OCI-LY3 (cell line): ENCODE measurements at regions not wholly inside any gene's neighbourhood (a gene's known extent, or its start where the extent isn't known, plus 50 kb on each side); places are given as distances from the start of the nearest gene placed in this dataset.

Experiments
- H2AFZ ChIP-seq: fragments of 200-600, 300-600 bp; shearing (Covaris generic); 2 replicates; pipeline ENCODE4 v1.6.0; 2014; ENCODE audit warnings: antibody characterized with exemption, low read depth, low read length
- H3K27ac ChIP-seq: fragments of 200-600, 300-600 bp; sonication (generic); 2 replicates; pipeline ENCODE4 v1.5.1; 2014; ENCODE audit warnings: mild to moderate bottlenecking, low read length, moderate library complexity, mixed read lengths
- H3K27me3 ChIP-seq: fragments of 200-600, 300-600 bp; sonication (generic); 2 replicates; pipeline ENCODE4 v1.6.1; 2014; ENCODE audit warnings: low read depth, low read length, mixed read lengths
- H3K36me3 ChIP-seq: fragments of 200-600, 300-600 bp; sonication (generic); replicated peaks from 2 replicates; pipeline ENCODE3; 2014; ENCODE audit warnings: low read depth, low read length, mixed read lengths
- H3K4me1 ChIP-seq: fragments of 300-600, 200-600 bp; sonication (generic); 2 replicates; pipeline ENCODE4 v1.6.1; 2014; ENCODE audit warnings: low read length, mixed read lengths
- H3K4me2 ChIP-seq: fragments of 200-600, 300-600 bp; sonication (generic); 2 replicates; pipeline ENCODE4 v1.6.1; 2014; ENCODE audit warnings: low read length, mixed read lengths
- H3K4me3 ChIP-seq: fragments of 300-600, 200-600 bp; sonication (generic); 2 replicates; pipeline ENCODE4 v1.5.1; 2014; ENCODE audit warnings: antibody characterized with exemption, mild to moderate bottlenecking, low read length, moderate library complexity
- H3K79me2 ChIP-seq: fragments of 300-600, 200-600 bp; shearing (Covaris generic); 2 replicates; pipeline ENCODE4 v1.6.1; 2014; ENCODE audit warnings: mild to moderate bottlenecking, low read length, mixed read lengths
- H3K9ac ChIP-seq: fragments of 300-600, 200-600 bp; shearing (Covaris generic); 2 replicates; pipeline ENCODE4 v1.6.0; 2014; ENCODE audit warnings: mild to moderate bottlenecking, low read length, moderate library complexity
- H3K9me3 ChIP-seq: fragments of 200-600, 300-600 bp; shearing (Covaris generic); 2 replicates; pipeline ENCODE4 v1.6.1; 2014; ENCODE audit warnings: low read length, mixed read lengths; ENCODE audit not compliant: insufficient read depth
- H4K20me1 ChIP-seq: fragments of 200-600, 300-600 bp; sonication (generic); 2 replicates; pipeline ENCODE4 v1.6.1; 2016; ENCODE audit warnings: low read length, mixed read lengths; ENCODE audit not compliant: insufficient read depth
- EZH2phosphoT487 ChIP-seq: fragments of 200-600 bp; shearing (Covaris generic); IDR thresholded peaks from 2 replicates; pipeline ENCODE4 v1.6.1; 2018; ENCODE audit warnings: antibody characterized with exemption, mixed run types, low read depth
- TF ChIP-seq, protein P1 (sequence below): fragments of 200-600, 300-600 bp; sonication (generic); IDR thresholded peaks from 2 replicates; pipeline ENCODE4 v1.5.1; 2014; ENCODE audit warnings: antibody characterized with exemption, low read length, low read depth

- Histone ChIP-seq H3K27ac (no peak overlapping the region), H3K9me3 (no peaks in the 10 kb centered on the region), H3K4me3 (no peak overlapping the region), H3K9ac (no peak overlapping the region), H3K79me2 (no peaks in the 10 kb centered on the region), H3K4me1 (peaks cover 14% of the 10 kb centered on the region), H4K20me1 (no peaks in the 10 kb centered on the region), H3K4me2 (no peak overlapping the region), H2AFZ (no peak overlapping the region), H3K36me3 (no peaks in the 10 kb centered on the region), H3K27me3 (no peaks in the 10 kb centered on the region)
- TF ChIP-seq, protein P1, sequence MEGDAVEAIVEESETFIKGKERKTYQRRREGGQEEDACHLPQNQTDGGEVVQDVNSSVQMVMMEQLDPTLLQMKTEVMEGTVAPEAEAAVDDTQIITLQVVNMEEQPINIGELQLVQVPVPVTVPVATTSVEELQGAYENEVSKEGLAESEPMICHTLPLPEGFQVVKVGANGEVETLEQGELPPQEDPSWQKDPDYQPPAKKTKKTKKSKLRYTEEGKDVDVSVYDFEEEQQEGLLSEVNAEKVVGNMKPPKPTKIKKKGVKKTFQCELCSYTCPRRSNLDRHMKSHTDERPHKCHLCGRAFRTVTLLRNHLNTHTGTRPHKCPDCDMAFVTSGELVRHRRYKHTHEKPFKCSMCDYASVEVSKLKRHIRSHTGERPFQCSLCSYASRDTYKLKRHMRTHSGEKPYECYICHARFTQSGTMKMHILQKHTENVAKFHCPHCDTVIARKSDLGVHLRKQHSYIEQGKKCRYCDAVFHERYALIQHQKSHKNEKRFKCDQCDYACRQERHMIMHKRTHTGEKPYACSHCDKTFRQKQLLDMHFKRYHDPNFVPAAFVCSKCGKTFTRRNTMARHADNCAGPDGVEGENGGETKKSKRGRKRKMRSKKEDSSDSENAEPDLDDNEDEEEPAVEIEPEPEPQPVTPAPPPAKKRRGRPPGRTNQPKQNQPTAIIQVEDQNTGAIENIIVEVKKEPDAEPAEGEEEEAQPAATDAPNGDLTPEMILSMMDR: no peak
- no peak for TF ChIP-seq EZH2phosphoT487
Measured at GRCh38 chr7:50959560-50959959, 176.9 kb upstream of the GRB10 start.

DNA sequence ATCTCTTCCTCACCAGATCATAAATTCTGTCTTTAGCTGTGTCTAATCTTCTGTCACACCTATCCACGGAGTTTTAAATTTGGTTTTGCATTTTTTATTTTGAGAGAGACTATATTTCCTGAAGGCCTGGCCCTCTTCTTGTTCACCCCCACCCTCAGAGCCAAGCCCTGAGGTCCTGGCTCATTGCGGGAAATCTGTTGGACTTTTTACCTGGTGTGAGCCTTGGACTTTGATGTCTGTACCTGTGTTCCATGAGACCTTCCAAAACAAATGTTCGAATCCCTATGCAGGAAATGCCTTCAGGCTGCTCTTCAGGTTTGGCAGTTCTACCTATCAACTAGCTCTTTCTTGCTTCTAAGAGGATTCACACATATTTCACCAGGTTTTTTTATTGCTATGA is 175.2 kb upstream of the GRB10 start:
- Histone ChIP-seq H3K9me3 (no peaks in the 10 kb centered on the region), H3K9ac (no peak overlapping the region), H3K4me1 (peaks cover 8% of the 10 kb centered on the region; the same call in 1 of the 2 replicates), H2AFZ (no peak overlapping the region), H3K4me3 (no peak overlapping the region), H3K27ac (no peak overlapping the region), H3K36me3 (no peaks in the 10 kb centered on the region), H3K4me2 (no peak overlapping the region), H3K79me2 (no peaks in the 10 kb centered on the region), H3K27me3 (no peaks in the 10 kb centered on the region), H4K20me1 (no peaks in the 10 kb centered on the region)
- no peak for TF ChIP-seq EZH2phosphoT487
- TF ChIP-seq, protein P1: no peak

DNA sequence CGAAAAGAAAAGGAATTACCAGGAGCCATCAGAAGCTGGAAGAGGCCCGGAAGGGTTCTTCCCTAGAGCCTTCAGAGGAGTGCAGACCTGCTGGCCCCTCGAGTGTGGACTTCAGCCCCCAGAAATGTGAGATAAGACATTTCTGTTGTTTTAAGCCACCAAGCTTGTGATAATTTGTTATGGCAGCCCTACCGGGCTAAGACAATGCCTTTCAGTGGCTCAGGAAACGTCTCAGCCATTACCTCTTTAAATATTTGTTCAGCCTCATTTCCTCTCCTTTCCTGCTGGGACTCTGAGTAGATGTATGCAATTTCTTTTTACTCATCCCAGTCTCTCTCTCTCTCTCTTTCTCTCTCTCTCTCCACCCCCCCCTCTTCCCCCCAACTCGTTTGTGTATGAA is 174.7 kb upstream of the GRB10 start:
- H3K79me2 ChIP-seq: no peaks in the 10 kb centered on the region
- H3K4me1 ChIP-seq: peaks cover 3% of the 10 kb centered on the region; the same call in 1 of the 2 replicates
- H3K27me3 ChIP-seq: no peaks in the 10 kb centered on the region
- H3K9me3 ChIP-seq: no peaks in the 10 kb centered on the region
- TF ChIP-seq, protein P1: no peak
- TF ChIP-seq EZH2phosphoT487: no peak
- H3K27ac ChIP-seq: no peak overlapping the region
- no peak overlapping the region for H3K9ac ChIP-seq
- H4K20me1 ChIP-seq: no peaks in the 10 kb centered on the region
- H3K36me3 ChIP-seq: no peaks in the 10 kb centered on the region
- no peak overlapping the region for H3K4me2 ChIP-seq
- H3K4me3 ChIP-seq: no peak overlapping the region
- H2AFZ ChIP-seq: no peak overlapping the region

GRCh38 chr7:50956522-50957155 is 173.9 kb upstream of the GRB10 start:
- Histone ChIP-seq H3K9me3 (no peaks in the 10 kb centered on the region), H3K27ac (no peak overlapping the region), H2AFZ (no peak overlapping the region), H3K4me2 (no peak overlapping the region), H3K9ac (no peak overlapping the region), H3K36me3 (no peaks in the 10 kb centered on the region), H3K27me3 (no peaks in the 10 kb centered on the region), H3K4me1 (no peaks in the 10 kb centered on the region), H4K20me1 (no peaks in the 10 kb centered on the region), H3K4me3 (no peak overlapping the region), H3K79me2 (no peaks in the 10 kb centered on the region)
- TF ChIP-seq, protein P1: no peak
- no peak for TF ChIP-seq EZH2phosphoT487
